HG02981 (cell line): ENCODE measurements at regions not wholly inside any gene's neighbourhood (a gene's known extent, or its start where the extent isn't known, plus 50 kb on each side); places are given as distances from the start of the nearest gene placed in this dataset.

Source experiments
- ATAC-seq: cut with Tn5 transposase; IDR thresholded peaks from one replicate; pipeline ENCODE4 v1.9.1; 2021; ENCODE audit warnings: mild to moderate bottlenecking, moderate library complexity; ENCODE audit not compliant: unreplicated experiment

GRCh38 chr9:16223074-16223871 is 647.2 kb downstream of the BNC2 start:
- no peak for ATAC-seq

- no peak for ATAC-seq
Measured at GRCh38 chr9:16230731-16231130, 639.7 kb downstream of the BNC2 start.

- no peak for ATAC-seq
Measured at GRCh38 chr9:16236311-16236710, 634.2 kb downstream of the BNC2 start.

DNA sequence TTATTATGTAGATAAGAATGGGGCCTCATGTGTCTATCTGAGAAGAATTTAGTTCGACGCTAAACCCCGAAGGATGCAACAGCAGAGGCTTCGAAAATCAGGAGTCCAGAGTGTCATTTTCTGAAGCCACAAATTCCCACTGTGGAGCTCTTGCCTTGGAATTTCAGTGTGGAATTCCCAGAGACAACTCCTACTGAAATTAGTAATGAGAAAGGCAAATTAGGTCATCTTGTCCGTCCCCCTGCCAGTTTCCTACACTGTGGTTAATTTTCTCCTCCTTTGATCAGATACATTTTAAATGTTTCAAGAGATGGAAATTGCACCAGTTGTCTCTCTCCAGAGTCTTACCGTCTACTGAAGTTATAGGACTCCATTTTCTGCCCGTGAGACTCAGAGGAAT is 633.6 kb downstream of the BNC2 start:
- no peak for ATAC-seq

- ATAC-seq = no peak
Measured at GRCh38 chr9:16238623-16239138, 631.8 kb downstream of the BNC2 start.

GRCh38 chr9:16241231-16241630 is 629.2 kb downstream of the BNC2 start:
- no peak for ATAC-seq

DNA sequence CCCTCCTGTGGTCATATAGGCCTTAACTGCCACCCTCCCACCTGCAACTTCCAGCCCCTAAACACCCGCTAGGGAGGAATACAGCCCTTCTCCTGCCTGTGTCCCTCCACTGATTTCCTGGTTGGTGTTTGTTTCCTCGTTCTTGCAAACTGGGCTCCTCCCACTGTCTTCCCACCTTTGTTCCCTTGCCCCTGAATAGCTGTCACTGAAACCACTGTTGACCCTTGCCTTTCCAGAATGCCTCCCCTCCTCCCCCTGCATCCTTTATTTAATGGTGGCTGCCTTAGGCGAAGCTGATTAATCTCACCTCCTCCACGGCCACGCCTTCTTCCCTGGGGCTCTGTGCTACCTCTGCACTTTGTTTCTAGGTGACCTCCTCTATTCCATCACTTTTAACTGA is 626.7 kb downstream of the BNC2 start:
- ATAC-seq = no peak

GRCh38 chr9:16245756-16246440 is 624.6 kb downstream of the BNC2 start:
- ATAC-seq = no peak

GRCh38 chr9:16246785-16247184 is 623.7 kb downstream of the BNC2 start:
- ATAC-seq = no peak

DNA sequence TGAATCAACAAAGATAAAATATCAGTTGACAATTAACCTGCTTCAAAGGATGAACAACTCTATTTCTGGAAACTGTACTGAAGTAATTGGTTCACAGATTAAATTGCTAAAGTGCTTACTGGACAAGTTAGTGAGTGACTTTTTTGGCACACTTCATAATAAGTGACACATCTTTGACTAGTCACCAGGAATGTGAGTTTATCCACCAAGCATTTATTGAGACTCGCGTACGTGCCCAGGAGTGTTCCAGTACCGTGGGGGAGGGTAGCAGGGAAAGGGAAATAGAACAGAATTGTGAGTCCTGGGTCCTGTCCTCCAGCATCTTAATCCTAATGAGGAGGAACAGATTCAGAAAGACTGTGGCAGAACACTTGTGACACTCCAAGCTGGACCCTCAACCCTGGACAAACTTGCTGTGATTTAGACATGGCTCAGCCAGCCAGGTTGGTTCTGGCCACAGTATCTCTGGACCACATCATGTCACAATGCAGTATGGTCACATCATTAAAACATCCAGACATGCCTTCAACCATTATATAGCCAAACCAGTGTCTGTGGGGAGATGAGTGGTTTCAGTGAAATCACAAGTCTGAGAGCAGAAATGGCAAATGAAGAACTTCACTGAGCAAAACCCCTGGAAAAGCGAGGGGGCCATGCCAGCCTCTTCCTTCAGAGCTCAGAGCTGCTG is 623.1 kb downstream of the BNC2 start:
- ATAC-seq = no peak

- no peak for ATAC-seq
Measured at GRCh38 chr9:16248822-16249221, 621.6 kb downstream of the BNC2 start.

DNA sequence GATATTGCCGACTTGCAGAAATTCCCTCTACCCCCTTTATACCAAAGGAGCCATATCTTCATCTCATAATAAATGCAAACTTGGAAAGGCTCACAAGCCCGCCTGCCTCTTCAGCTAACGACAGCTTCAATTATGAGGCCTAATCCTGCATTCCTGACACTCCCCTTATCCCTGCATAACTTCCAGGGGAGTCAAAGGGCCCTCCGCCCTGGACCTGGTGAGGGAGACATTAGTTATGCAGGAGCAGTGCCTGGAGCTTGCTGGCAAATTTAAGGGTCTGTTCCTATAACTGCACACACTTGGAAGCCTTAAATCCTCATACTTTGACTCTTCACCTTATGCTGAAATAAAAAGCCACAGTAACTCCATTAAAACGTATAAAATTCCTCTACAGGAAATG is 617.9 kb downstream of the BNC2 start:
- ATAC-seq = no peak

DNA sequence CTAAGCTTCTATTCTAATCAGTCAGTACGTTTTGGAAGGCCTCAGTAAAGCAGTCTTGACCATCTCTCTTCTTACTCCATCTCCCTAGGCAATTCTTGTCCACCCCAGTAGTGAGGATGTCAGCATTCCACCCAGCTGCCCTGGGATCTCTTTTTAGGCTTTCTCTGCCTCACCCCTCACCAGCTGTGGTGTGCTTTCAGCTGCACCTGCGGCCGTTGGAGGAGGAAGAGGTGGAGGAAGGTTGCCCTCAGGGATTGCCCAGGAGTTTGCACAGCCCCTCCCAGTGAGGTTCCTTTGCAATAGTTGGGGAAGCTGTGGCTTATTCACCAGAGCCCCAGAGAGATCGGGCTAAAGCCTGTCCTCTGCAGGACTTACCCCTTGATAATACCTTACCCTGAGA is 615.8 kb downstream of the BNC2 start:
- no peak for ATAC-seq

GRCh38 chr9:16255217-16255616 is 615.3 kb downstream of the BNC2 start:
- no peak for ATAC-seq

- no peak for ATAC-seq
Measured at GRCh38 chr9:16257604-16258003, 612.9 kb downstream of the BNC2 start.

DNA sequence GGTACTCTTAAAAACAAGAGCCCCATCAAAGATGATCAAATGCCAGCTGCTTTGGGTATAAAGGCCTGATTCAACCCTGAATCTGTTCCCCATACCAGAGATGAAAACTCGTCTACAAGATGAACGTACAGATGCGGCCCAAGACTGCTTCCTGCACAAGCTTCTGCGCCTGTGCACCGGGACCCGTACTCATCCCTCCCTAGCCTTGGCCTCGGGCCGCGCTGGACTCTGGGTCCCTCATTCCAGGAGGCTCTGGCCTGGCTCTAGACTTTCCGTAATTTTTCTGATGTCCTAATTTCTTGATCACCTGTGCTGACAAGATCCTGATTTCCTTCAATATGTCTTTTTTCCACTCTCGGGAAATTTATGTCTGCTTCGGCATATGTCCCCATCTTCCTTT is 612.3 kb downstream of the BNC2 start:
- no peak for ATAC-seq

- ATAC-seq = peak; percentile 46
Measured at GRCh38 chr9:16258708-16259107, 611.8 kb downstream of the BNC2 start.

GRCh38 chr9:16262477-16263261 is 607.8 kb downstream of the BNC2 start:
- ATAC-seq = no peak

DNA sequence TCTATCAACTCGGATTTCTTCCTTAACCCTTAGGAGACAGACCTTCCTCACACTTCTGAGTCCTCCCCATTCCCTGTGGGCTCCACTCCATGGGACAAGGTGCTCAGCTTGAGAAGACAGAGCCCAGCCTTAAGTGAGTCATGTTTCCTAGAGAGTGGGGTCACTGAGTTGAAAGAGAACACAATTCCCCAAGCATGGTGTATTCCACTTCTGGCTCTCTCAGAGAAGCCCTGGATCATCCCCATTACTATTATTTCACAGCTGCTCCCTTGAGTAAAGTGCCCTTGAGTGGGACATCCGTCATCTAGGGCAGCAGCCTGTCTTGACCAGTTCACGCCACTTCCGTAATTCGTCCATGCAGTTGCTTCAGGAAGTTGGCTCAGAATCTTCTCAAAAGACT is 604.8 kb downstream of the BNC2 start:
- ATAC-seq = no peak

GRCh38 chr9:16266648-16267276 is 603.7 kb downstream of the BNC2 start:
- no peak for ATAC-seq
